CD14-positive monocyte (primary cell): ENCODE measurements at regions not wholly inside any gene's neighbourhood (a gene's known extent, or its start where the extent isn't known, plus 50 kb on each side); places are given as distances from the start of the nearest gene placed in this dataset.

Experiments
- DNase-seq, 3 donors: peaks; one replicate each; pipeline ENCODE4 v3.0.0-alpha.2; 2011 to 2022
- H2AFZ ChIP-seq: 2 replicates; pipeline ENCODE4 v1.6.0; 2012; ENCODE audit warnings: mild to moderate bottlenecking, low read depth, low read length, inconsistent platforms; ENCODE audit not compliant: insufficient read depth, poor library complexity, severe bottlenecking
- H3K27ac ChIP-seq, 2 donors: 1 replicate in 1 of 2; 2 replicates in 1 of 2; pipeline ENCODE4 v1.5.1; 2012 to 2013; ENCODE audit warnings: low read length in 2 of 2, control low read depth in 1 of 2, inconsistent platforms in 1 of 2, low read depth in 1 of 2, mild to moderate bottlenecking in 1 of 2
- H3K27me3 ChIP-seq, 2 donors: one replicate each; pipeline versions ENCODE4 v1.6.0 to v1.6.1; 2011 to 2013; ENCODE audit warnings: low read length in 2 of 2; ENCODE audit not compliant: control insufficient read depth in 2 of 2, insufficient read depth in 2 of 2
- H3K36me3 ChIP-seq, 2 donors: replicated peaks in 1 of 2; 1 replicate in 1 of 2; 2 replicates in 1 of 2; pipeline versions ENCODE4 v1.5.1 to v1.6.1; 2012 to 2013; ENCODE audit warnings: low read length in 2 of 2, control low read depth in 1 of 2, inconsistent platforms in 1 of 2, mild to moderate bottlenecking in 1 of 2; ENCODE audit not compliant: insufficient read depth in 2 of 2, control insufficient read depth in 1 of 2
- H3K4me1 ChIP-seq, 2 donors: 1 replicate in 1 of 2; 2 replicates in 1 of 2; pipeline versions ENCODE4 v1.5.1 to v1.6.1; 2012 to 2013; ENCODE audit warnings: low read length in 2 of 2, control low read depth in 1 of 2, inconsistent platforms in 1 of 2, mild to moderate bottlenecking in 1 of 2, moderate library complexity in 1 of 2; ENCODE audit not compliant: insufficient read depth in 2 of 2, control insufficient read depth in 1 of 2
- H3K4me2 ChIP-seq: replicated peaks from 2 replicates; pipeline ENCODE3; 2012; ENCODE audit warnings: low read length, moderate library complexity, mild to moderate bottlenecking; ENCODE audit not compliant: poor library complexity, severe bottlenecking; ENCODE audit errors: extremely low read depth
- H3K4me3 ChIP-seq, 3 experiments: fragments of 200-600 bp in 1 of 3; sonication (generic) in 1 of 3; replicated peaks in 1 of 3; 1 replicate in 2 of 3; 2 replicates in 1 of 3; pipeline ENCODE4 v1.5.1; 2011 to 2013; ENCODE audit warnings: low read length in 3 of 3, mild to moderate bottlenecking in 3 of 3, control low read depth in 2 of 3, low read depth in 2 of 3, inconsistent platforms in 1 of 3, moderate library complexity in 1 of 3
- H3K79me2 ChIP-seq: 2 replicates; pipeline ENCODE4 v1.6.0; 2012; ENCODE audit warnings: mild to moderate bottlenecking, control low read depth, inconsistent platforms, low read length, moderate library complexity; ENCODE audit not compliant: insufficient read depth
- H3K9ac ChIP-seq: 2 replicates; pipeline ENCODE4 v1.6.0; 2017; ENCODE audit warnings: low read length, mild to moderate bottlenecking; ENCODE audit not compliant: insufficient read depth, poor library complexity, severe bottlenecking
- H3K9me3 ChIP-seq, 2 donors: replicated peaks in 1 of 2; 1 replicate in 1 of 2; 2 replicates in 1 of 2; pipeline versions ENCODE4 v1.5.1 to v1.6.1; 2012 to 2013; ENCODE audit warnings: low read length in 2 of 2, control low read depth in 1 of 2; ENCODE audit not compliant: control insufficient read depth in 1 of 2, insufficient read depth in 1 of 2
- H4K20me1 ChIP-seq: 2 replicates; pipeline ENCODE4 v1.6.0; 2012; ENCODE audit warnings: mild to moderate bottlenecking, low read length, control low read depth, moderate library complexity; ENCODE audit not compliant: insufficient read depth
- H3K27ac Mint-ChIP-seq, 7 donors: one replicate each; pipeline ENCODE4 v1.8.0; 2020; ENCODE audit warnings: mild to moderate bottlenecking in 7 of 7, mixed read lengths in 7 of 7, moderate library complexity in 6 of 7, inconsistent platforms in 2 of 7
- H3K27me3 Mint-ChIP-seq, 3 donors: one replicate each; pipeline ENCODE4 v1.8.0; 2021 to 2022; ENCODE audit warnings: low read depth in 3 of 3, mild to moderate bottlenecking in 3 of 3, mixed read lengths in 3 of 3, moderate library complexity in 3 of 3, inconsistent platforms in 1 of 3
- H3K36me3 Mint-ChIP-seq, 2 donors: one replicate each; pipeline ENCODE4 v1.8.0; 2020; ENCODE audit warnings: mixed read lengths in 2 of 2, inconsistent platforms in 1 of 2, mild to moderate bottlenecking in 1 of 2
- H3K4me1 Mint-ChIP-seq: one replicate; pipeline ENCODE4 v1.8.0; 2020; ENCODE audit warnings: mild to moderate bottlenecking, mixed read lengths
- H3K4me3 Mint-ChIP-seq, 2 donors: one replicate each; pipeline ENCODE4 v1.8.0; 2020; ENCODE audit warnings: mild to moderate bottlenecking in 2 of 2, mixed read lengths in 2 of 2, moderate library complexity in 1 of 2
- H3K9me3 Mint-ChIP-seq, 7 donors: one replicate each; pipeline ENCODE4 v1.8.0; 2020 to 2022; ENCODE audit warnings: mixed read lengths in 7 of 7, mild to moderate bottlenecking in 6 of 7, moderate library complexity in 6 of 7, inconsistent platforms in 2 of 7
- WGBS: methylation state at CpG from one replicate; pipeline ENCODE4 v1.1.5; 2013; ENCODE audit warnings: missing lambda C conversion rate; ENCODE audit not compliant: insufficient coverage; 5-methylcytosine and 5-hydroxymethylcytosine counted together
- intact Hi-C, 2 donors: fragments of 100-400 bp; cut with micrococcal nuclease; formaldehyde crosslinking; loops; one replicate each; pipeline versions ENCODE4 v1.15.0 to v1.15.1; 2023
- TF ChIP-seq, protein P1 (sequence below): fragments of 200-600 bp; IDR thresholded peaks from one replicate; pipeline ENCODE4 v1.8.0; 2022; ENCODE audit warnings: antibody characterized with exemption, mild to moderate bottlenecking

DNA sequence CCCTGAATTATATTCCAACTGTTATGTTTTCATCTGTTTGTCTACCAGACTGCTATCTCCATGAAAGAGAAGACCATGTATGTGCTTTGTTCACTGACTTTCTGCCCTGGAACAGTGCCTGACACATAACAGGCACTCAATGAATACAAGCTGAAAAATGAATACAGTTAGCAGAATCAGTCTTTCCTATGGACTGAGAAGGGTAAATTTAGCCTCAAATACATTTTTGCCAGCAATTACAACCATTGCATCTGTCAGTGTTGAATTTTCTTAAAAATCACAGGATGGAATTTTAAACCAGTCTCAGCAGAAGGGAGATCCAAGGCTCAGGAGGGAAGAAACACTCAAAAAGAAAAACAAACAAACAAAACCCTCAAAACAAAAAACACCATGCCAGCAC, 1018.1 kb downstream of the XPNPEP1 start:
- H2AFZ ChIP-seq = no peak overlapping the region
- no peak overlapping the region for H3K4me3 Mint-ChIP-seq
- DNase-seq = no peak
- H3K79me2 ChIP-seq = no peaks in the 10 kb centered on the region
- H3K27me3 Mint-ChIP-seq = no peaks in the 10 kb centered on the region
- no peak overlapping the region for H3K4me2 ChIP-seq
- H3K36me3 ChIP-seq = no peaks in the 10 kb centered on the region
- TF ChIP-seq, protein P1, sequence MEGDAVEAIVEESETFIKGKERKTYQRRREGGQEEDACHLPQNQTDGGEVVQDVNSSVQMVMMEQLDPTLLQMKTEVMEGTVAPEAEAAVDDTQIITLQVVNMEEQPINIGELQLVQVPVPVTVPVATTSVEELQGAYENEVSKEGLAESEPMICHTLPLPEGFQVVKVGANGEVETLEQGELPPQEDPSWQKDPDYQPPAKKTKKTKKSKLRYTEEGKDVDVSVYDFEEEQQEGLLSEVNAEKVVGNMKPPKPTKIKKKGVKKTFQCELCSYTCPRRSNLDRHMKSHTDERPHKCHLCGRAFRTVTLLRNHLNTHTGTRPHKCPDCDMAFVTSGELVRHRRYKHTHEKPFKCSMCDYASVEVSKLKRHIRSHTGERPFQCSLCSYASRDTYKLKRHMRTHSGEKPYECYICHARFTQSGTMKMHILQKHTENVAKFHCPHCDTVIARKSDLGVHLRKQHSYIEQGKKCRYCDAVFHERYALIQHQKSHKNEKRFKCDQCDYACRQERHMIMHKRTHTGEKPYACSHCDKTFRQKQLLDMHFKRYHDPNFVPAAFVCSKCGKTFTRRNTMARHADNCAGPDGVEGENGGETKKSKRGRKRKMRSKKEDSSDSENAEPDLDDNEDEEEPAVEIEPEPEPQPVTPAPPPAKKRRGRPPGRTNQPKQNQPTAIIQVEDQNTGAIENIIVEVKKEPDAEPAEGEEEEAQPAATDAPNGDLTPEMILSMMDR = no peak
- H3K4me1 ChIP-seq = no peaks in the 10 kb centered on the region
- H4K20me1 ChIP-seq = no peaks in the 10 kb centered on the region
- H3K9me3 ChIP-seq = no peaks in the 10 kb centered on the region
- no peak overlapping the region for H3K4me3 ChIP-seq
- intact Hi-C loops = no loop called here
- peaks cover 0 to 6% (median 0%) of the 10 kb centered on the region in 7 donors for H3K9me3 Mint-ChIP-seq
- no peak overlapping the region for H3K9ac ChIP-seq
- H3K27ac Mint-ChIP-seq = no peak overlapping the region
- H3K4me1 Mint-ChIP-seq = no peaks in the 10 kb centered on the region
- no peak overlapping the region for H3K27ac ChIP-seq
- no peaks in the 10 kb centered on the region for H3K36me3 Mint-ChIP-seq
- H3K27me3 ChIP-seq = no peaks in the 10 kb centered on the region

DNA sequence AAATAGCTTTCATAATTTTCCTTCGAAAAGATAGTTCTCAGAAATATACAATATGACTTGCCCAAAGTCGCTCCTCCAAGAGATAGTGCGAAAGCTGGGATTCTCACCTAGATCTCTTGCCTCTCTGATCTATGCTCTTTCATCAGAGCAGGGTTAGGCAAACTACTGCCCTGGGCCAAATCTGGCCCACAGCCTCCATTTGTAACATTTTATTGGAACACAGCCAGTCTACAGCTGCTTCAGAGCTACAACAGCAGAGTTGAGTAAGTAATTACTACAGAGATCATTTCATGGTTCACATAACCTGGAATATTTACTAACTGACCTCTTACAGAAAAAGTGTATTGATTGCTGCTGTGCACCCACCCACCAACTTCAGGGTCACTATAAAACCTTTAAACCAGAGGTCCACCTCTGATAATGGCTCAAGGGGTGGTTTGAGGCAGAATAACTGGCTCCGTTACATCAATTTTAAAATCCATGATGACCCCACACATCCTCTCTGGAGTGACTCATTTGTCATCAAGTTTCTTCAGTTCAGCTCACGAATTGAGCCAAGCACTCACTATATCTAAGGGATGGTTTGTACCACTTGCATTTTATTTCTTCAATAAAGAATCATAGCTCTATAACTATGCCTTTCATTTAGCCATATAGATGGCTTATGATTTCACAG, 1019.0 kb downstream of the XPNPEP1 start:
- 100% methylated on average over 3 of the region's 5 CpGs for WGBS
- no peaks in the 10 kb centered on the region for H3K79me2 ChIP-seq
- Mint-ChIP-seq H3K27ac (no peak overlapping the region), H3K4me1 (no peaks in the 10 kb centered on the region), H3K4me3 (no peak overlapping the region), H3K9me3 (peaks cover 0 to 6% (median 0%) of the 10 kb centered on the region in 7 donors), H3K36me3 (no peaks in the 10 kb centered on the region), H3K27me3 (no peaks in the 10 kb centered on the region)
- no peaks in the 10 kb centered on the region for H3K4me1 ChIP-seq
- TF ChIP-seq, protein P1 = no peak
- no peak overlapping the region for H3K4me3 ChIP-seq
- no peaks in the 10 kb centered on the region for H4K20me1 ChIP-seq
- no peak overlapping the region for H3K27ac ChIP-seq
- H2AFZ ChIP-seq = no peak overlapping the region
- H3K36me3 ChIP-seq = no peaks in the 10 kb centered on the region
- no peaks in the 10 kb centered on the region for H3K9me3 ChIP-seq
- intact Hi-C loops = no loop called here
- no peak overlapping the region for H3K4me2 ChIP-seq
- DNase-seq = no peak
- H3K9ac ChIP-seq = no peak overlapping the region
- H3K27me3 ChIP-seq = no peaks in the 10 kb centered on the region
